ENCODE measurements at regions not wholly inside any gene's neighbourhood (a gene's known extent, or its start where the extent isn't known, plus 50 kb on each side); places are given as distances from the start of the nearest gene placed in this dataset.
A peak's percentile ranks its signal among the peaks of the same experiment; 100 is the strongest.

DNA sequence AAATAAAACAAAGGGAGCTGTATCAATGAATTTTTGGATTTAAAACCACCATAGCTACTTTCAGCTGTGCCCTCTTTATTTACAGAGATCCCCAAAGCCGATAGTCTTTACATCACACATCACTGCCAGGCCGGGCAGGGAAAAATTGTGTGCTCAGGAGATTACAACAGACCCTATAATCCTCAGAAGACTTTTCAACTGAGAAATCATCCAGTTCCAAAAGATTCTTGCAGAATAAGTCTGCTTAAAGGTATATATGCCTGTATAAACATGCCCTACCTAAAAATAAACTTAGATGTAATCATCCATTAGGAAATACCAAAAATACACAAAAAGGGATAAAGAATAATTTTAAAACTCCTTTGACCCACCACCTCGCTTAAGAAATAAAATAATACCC, 70.1 kb upstream of the MAP1LC3B2 start:
- DNase-seq (ENCODE audit: low read depth), result no peak

DNA sequence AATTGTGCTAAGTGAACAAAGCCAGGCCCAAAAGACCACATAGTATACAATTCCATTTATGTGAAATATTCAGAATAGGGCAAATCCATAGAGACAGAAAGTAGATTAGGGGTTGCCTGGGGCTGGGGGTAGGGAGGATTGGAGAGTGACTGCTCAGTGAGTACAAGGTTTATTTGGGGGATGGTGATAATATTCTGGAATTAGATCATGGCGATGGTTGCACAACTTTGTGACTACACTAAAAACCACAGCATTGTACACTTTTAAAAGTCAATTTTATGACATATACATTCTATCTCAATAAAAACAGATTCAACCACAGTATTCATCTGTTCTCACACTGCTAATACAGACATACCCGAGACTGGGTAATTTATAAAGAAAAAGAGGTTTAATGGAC, 68.7 kb upstream of the MAP1LC3B2 start:
- no peak for DNase-seq (ENCODE audit: low read depth)

GRCh38 chr12:116492703-116493324, 66.4 kb upstream of the MAP1LC3B2 start:
- DNase-seq (ENCODE audit: low read depth), result no peak

DNA sequence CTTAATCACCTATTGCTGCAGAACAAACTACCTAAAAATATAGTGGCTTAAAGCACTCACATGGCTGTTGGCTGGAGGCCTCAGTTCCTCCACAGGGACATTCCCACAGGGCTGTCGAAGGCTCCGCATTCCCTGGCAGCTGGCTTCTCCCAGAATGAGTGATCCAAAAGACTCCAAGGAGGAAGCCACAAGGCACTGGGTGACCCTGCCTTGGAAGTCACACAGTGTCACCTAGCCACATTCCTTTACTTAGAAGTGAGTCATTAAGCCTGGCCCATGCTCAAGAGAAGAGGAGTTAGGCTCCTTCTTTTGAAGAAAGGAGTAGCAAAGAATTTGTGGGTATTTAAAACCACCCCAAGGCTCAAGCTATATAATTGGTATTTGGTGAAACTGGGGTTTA, 63.9 kb upstream of the MAP1LC3B2 start:
- DNase-seq (ENCODE audit: low read depth), result no peak

DNA sequence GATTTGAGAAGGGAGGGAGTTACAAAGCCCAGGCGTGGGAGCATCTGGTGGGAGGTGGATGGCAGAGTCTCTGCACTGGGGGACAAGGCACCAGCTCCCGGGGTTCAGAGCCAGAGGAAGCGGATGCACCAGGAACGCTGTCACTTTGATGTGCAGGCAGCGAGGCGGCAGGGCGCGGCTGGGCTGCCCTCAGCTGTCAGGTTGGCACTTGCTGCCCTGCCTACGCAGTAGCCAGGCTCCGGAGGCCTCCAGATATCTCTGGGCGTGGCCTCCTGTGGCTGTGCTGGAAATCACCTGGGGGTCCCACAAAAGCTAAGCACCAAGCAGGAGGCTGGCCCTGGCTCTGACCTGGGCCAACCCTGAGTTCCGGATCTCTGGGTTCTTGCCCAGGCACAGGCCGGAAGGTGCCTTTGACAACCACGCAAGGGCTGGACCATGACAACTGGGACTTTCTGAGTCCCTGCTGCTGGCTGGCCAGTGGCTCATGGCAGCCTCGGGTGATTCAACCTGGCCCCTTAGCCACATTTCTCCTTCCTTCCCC, 62.1 kb upstream of the MAP1LC3B2 start:
- no peak for DNase-seq (ENCODE audit: low read depth)

GRCh38 chr12:116498471-116498870, 60.7 kb upstream of the MAP1LC3B2 start:
- no peak for DNase-seq (ENCODE audit: low read depth)

GRCh38 chr12:116502141-116502725, 56.9 kb upstream of the MAP1LC3B2 start:
- DNase-seq (ENCODE audit: low read depth), result no peak

- no peak for DNase-seq (ENCODE audit: low read depth)
These were observed 56.1 kb upstream of the MAP1LC3B2 start for GRCh38 chr12:116502989-116503496.

- DNase-seq (ENCODE audit: low read depth), result no peak
These were observed 54.7 kb upstream of the MAP1LC3B2 start for GRCh38 chr12:116504438-116504837.

DNA sequence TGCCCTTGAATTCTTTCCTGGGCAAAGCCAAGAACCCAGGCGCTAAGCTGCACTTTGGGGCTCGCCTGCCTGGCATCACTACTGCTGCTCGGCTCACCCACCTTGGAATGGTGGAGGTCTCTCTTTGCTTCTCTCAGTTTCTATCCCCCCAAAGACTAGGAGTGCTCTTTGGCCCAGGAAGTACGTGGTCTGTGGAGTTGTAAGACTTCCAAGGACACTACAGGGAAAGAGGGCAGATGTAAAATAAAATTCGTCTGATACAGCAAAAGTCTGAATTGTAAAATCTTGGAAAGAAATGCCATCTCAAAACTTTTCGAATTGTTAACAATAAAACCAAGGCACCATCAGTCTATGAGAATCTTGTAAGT, 52.5 kb upstream of the MAP1LC3B2 start:
- DNase-seq (ENCODE audit: low read depth), result no peak

DNA sequence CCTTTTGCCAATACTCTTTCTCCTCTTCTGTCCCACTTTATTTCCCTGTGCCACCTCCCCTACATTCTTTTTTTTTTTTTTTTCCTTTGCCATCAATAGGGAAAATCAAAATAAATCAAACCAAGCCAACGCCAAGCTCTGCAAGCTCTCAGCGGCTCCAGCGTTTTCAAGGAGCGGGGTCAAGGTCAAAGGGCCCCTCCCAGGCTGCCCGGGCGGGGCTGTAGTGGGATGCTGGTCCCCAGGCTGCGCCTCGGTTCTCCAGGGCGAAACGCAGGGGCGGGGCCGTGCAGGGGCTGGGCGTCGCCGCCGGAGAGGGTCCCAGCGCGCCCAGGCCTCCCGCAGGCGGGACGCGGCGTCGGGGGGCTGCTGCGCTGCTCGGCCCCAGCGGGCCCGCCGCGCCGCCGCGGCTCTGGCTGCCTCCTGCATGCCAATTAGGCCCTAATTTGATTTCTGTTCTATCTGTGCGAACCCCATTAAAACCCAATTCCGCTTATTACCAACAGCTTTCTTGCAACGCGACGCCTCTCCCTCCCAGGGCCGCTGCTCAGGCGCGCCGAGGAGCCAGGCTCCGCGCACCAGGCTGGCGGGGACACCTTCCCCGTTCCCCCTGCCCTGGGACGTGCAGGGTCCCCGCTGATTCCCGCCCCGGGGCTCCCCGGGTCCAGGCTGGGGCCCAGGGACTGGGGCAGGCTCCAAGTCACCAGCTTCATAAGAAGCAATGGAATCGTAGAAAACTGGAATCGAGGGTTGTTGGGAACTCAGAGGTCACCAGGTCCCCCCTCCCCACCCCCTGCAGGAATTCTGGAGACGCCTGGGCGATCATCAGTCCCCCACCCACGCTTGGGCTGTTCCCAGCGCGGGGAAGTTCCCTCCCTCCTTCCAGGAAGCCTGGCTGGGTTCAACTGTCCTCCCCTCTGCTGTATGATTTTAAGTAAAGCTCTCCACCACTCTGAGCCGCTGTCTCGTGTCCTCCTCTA, 50.7 kb upstream of the MAP1LC3B2 start:
- DNase-seq (ENCODE audit: low read depth), result peak; percentile 28
